GM12864 (cell line): ENCODE measurements at regions not wholly inside any gene's neighbourhood (a gene's known extent, or its start where the extent isn't known, plus 50 kb on each side); places are given as distances from the start of the nearest gene placed in this dataset.
"Not testable (repeated sequence)": the region's sequence is repeated elsewhere in the genome, so short reads cannot be mapped to it uniquely, and the experiment has no call there.

Experiments
- DNase-seq: peaks from one replicate; pipeline ENCODE4 v3.0.0-alpha.2; 2011; ENCODE audit warnings: low read depth
- H3K4me3 ChIP-seq: 2 replicates; pipeline ENCODE4 v1.5.1; 2011; ENCODE audit warnings: mild to moderate bottlenecking, low read depth, low read length, control low read depth
- CTCF ChIP-seq: IDR thresholded peaks from 2 replicates; pipeline ENCODE4 v1.5.1; 2011; ENCODE audit warnings: low read depth, mild to moderate bottlenecking, moderate library complexity, low read length, control low read depth, inconsistent platforms; ENCODE audit errors: missing control alignments

GRCh38 chrX:45515262-45516215, 314.9 kb upstream of the DIPK2B start:
- no peak overlapping the region for H3K4me3 ChIP-seq
- TF ChIP-seq CTCF = peak; percentile 39
- DNase-seq = peak; percentile 2

GRCh38 chrX:45513042-45513441, 312.4 kb upstream of the DIPK2B start:
- no peak overlapping the region for H3K4me3 ChIP-seq
- TF ChIP-seq CTCF = no peak
- DNase-seq = no peak

- no peak overlapping the region for H3K4me3 ChIP-seq
- no peak for DNase-seq
- TF ChIP-seq CTCF = no peak
Observed at GRCh38 chrX:45508454-45508853, 307.8 kb upstream of the DIPK2B start.

- TF ChIP-seq CTCF = no peak
- no peak overlapping the region for H3K4me3 ChIP-seq
- DNase-seq = no peak
Observed at GRCh38 chrX:45506149-45506730, 305.6 kb upstream of the DIPK2B start.

- H3K4me3 ChIP-seq = no peak overlapping the region
- DNase-seq = no peak
- TF ChIP-seq CTCF = no peak
Observed at GRCh38 chrX:45505214-45505613, 304.5 kb upstream of the DIPK2B start.

GRCh38 chrX:45503787-45504362, 303.2 kb upstream of the DIPK2B start:
- not testable (repeated sequence) for DNase-seq, H3K4me3 ChIP-seq

- no peak for DNase-seq
- no peak overlapping the region for H3K4me3 ChIP-seq
- no peak for TF ChIP-seq CTCF
Observed at GRCh38 chrX:45502396-45502795, 301.7 kb upstream of the DIPK2B start.
